Activated CD4-positive, alpha-beta T cell treated with anti-CD3 and anti-CD28 coated beads, Interleukin-2, Interleukin-4, amounts not matched to agents 100 ng/mL and 50 ng/mL, durations not matched to agents 16 hours and 8 hours (primary cell): ENCODE measurements at regions not wholly inside any gene's neighbourhood (a gene's known extent, or its start where the extent isn't known, plus 50 kb on each side); places are given as distances from the start of the nearest gene placed in this dataset.
A peak's percentile ranks its signal among the peaks of the same experiment; 100 is the strongest.

ENCODE experiments used
- DNase-seq: peaks from one replicate; pipeline ENCODE4 v3.0.0-alpha.2; 2020; ENCODE audit warnings: low spot score

DNA sequence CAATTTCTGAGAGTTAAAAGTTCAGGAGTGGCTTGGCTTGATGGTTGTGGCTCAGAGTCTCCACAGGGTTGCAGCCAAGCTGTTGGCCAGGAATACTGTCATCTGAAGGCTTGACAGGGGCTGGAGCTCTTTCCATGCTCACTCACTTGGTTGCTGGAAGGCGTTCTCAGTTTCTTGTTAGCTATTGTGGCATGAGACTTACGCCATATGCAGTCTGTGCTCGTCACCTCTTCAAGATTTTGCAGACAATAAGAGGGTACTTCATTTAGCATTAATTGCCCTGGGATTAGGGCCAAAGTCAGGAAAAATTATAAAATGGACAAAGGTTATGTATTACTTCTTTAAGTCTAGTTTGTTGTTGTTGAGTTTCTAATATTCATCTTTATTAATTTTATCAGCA, 380.6 kb upstream of the MAP3K7 start:
- DNase-seq, result no peak

- DNase-seq, result no peak
These were observed 373.5 kb upstream of the MAP3K7 start for GRCh38 chr6:90960324-90960723.

DNA sequence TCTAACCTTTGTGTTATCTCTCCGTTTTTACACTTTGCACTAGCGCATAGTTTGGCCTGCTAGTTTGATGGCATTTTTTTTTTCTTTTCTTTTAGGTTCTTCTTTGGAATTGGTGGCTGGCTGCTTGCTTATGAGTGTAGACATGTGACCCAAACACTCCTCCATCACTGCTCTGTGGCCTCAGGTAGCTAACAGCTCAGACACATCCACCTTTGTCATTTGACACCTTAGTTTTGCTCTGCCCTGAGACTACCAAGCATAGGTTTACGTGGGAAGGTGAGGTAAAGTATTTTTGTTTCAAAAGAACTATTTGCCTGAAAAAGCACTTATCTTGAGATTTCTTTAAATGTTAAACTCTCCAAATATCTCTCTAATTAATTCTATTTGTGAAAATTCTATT, 368.4 kb upstream of the MAP3K7 start:
- no peak for DNase-seq

DNA sequence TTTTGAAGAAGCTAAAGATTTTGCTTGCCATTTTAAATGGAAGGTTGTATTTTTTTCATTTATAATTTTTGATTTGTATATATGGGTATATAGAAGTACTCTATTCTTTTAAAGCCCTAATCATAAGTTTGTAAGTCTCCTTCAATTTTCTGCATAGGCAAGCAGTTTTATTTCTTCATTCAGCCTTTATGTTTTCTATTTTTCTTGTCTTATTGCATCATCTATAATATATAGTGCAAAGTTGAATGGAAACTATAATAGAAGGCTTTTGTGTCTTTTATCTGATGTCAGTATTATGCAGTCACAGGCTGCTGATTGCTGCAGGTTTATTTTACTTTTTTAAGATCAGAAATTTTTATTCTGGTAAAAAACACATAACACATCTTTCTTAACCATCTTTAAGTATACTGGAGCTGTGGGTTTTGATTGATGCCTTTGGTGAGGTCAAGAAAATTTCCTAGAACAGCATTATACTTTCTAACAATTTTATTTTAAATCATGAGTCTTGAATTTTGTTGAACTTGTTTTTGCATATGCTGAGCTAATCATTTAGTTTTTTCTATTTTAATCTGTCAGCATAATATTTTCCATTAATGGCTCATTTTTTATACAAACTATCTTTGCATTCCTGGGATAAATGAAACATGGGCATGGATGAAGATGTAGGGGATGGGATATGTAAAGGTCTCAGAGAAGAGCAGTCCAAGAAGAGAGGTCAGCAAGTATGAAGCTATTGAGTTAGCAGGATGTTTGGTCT, 366.7 kb upstream of the MAP3K7 start:
- no peak for DNase-seq

GRCh38 chr6:90952176-90952575, 365.3 kb upstream of the MAP3K7 start:
- no peak for DNase-seq

GRCh38 chr6:90948540-90948939, 361.7 kb upstream of the MAP3K7 start:
- DNase-seq, result no peak

DNA sequence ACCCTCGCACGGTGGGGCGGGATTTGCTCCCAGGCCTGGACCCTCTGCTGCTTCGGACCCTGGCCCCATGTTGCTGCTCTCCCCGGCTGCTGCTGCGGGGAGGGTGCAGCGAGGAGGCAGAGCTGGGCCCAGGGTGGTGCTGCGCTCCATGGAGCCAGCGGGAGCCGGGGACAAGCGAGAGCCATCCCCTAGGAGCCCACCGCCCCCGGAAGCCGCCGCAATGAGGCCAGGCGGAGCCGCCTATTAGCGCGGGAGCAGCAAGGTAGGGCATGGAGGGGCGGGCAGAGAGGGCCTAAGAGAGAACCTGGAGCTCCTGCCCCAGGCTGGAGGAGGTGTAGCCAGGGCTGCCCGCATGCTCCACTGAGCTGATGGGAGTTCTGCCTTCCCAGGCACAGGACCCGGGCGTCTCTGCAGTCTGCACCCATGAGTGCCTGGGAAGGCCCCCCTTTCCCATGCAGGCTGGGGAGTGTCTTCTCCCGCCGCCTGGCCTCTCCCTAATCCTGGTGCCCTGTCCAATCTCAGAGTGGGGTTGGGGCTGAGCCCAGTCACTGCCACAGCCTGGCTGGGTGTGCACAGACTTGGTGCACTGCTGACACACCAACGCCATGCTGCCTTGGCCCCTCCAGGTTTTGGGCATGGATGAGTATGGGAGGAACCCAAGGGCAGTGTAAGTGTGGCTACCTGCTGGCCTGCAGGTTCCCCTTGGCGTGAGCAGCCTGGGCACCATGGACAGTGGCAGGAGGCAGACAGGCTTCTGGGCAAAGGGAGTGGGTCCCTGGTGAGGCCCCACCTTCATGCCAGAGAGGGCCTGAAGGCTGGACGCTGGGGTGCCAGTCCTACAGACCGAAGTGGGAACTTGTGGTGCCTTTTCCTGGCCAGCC, 360.6 kb upstream of the MAP3K7 start:
- no peak for DNase-seq

GRCh38 chr6:90941885-90942284, 355.0 kb upstream of the MAP3K7 start:
- no peak for DNase-seq

DNA sequence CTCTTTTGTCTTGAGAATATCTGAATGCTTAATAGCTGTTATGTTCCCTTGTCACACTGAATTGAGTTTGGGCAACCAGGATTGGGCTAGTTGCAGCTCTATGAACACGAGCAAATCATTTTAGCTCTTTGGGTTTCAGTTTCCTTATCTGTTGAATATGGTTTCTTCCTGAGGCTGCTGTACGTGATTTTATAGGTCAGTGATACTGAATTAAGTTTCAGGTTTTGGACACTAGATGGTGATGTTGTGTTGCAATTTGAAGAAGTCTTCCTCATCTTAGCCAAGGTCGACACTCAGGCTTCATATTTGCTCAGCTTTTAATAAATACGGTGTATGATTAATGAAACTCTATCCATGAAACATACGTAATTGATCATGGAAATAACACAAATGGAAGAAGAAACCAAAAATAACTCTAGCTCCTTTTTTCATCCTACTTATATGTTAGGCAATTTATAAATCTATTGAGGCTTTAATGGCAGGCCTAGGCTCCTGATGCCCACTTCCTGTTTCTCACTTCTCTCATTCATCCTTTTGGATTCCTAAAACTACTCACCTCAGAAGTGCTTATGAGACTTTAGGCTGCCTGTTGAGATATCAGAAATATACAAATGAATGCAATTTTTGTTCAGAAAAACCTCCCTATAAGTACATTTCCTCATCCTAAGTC, 354.1 kb upstream of the MAP3K7 start:
- DNase-seq, result peak; percentile 65

GRCh38 chr6:90939906-90940305, 353.0 kb upstream of the MAP3K7 start:
- DNase-seq, result no peak

DNA sequence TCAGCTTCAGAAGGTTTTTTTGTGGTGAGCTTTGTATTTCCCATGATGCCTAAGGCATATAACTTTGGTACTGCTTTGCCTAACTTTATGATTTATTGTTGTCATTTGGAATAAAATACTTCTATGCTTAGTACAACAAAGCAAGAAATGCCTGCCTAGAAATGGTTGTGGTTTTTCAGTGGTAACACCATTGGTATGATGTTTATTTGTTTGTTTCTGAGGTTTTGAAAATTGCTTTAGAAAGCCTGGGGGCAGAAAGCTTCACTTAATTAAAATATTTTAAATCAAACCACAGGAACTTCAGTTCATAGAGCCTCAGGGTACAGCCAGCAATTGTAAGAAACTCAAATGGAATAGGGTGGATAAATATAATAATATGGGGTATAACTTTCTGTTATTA, 351.2 kb upstream of the MAP3K7 start:
- no peak for DNase-seq

GRCh38 chr6:90936286-90936685, 349.4 kb upstream of the MAP3K7 start:
- DNase-seq, result no peak

GRCh38 chr6:90934966-90935365, 348.1 kb upstream of the MAP3K7 start:
- no peak for DNase-seq

GRCh38 chr6:90934081-90934480, 347.2 kb upstream of the MAP3K7 start:
- no peak for DNase-seq

DNA sequence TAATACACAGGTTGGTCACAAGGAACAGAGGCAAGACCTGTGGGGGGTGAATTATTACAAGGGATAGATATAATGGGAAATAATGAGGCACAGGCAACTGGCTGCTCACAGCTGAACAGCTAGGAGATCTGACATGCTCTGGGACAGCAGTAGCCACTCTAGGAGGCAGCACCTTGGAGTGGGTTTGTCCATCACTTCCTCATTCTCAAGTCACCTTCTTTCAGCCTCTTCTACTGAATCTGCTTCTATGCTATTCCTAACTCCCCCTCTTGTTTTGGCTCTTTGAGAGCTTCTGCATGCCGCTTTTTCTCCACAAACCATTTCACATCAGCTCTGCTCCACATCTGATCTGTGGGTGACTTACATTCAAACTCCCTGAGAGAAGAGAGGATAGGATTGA, 345.5 kb upstream of the MAP3K7 start:
- DNase-seq, result no peak

DNA sequence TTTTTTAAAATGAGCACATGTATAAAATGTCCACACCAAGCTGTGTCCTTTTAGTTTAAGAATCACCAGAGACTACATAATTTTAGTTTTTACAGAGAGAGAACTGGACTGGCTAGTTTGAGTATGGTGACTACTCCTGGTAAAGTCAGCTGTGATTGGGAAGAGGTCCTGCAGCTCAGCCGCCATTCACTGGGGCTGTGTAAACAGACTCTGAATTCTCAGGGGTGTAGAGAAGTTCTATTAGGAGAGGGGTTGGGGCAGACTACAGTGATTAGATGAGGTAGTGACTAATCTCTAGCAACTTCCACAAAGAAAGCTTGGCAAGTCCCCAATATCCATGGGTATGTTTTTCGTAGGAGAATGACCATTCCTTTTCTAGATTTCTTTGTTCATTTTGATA, 341.2 kb upstream of the MAP3K7 start:
- no peak for DNase-seq

DNA sequence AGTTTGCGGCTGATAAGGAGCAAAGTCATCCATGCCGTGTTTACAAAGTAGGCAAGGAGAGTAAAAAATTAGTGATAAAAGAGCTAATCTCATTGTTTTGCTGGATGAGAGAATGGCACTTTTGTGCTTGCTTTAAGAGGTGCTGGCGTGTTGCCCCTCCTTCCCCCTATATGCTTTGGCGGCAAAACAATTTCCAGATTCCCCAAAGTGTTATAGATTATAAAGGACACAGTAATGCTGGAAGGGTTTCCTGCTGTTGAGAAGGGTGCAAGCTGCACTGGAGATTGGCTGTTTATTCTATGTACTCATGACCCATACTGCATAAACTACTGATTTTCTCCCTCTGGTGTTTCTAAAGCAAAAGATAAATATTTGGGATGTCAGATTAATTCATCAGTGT, 338.9 kb upstream of the MAP3K7 start:
- DNase-seq, result no peak

DNA sequence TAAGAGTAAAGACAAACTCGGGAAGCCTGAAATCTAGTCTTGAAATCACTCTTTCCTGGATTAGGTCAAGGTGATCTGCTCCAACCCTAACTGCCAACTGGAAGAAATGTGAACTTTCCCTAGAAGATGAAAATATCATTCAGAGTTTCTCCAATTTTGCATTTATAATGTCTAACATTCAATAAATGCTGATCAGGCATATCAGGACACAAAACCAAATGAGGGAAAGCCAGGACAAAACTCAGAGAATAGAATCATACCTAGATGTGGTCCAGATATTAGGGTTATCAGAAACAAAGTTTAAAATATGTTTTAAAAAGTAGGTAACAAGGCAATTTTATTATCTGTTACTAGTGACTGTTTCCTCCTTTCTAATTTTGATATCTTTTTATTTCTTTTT, 335.5 kb upstream of the MAP3K7 start:
- no peak for DNase-seq

DNA sequence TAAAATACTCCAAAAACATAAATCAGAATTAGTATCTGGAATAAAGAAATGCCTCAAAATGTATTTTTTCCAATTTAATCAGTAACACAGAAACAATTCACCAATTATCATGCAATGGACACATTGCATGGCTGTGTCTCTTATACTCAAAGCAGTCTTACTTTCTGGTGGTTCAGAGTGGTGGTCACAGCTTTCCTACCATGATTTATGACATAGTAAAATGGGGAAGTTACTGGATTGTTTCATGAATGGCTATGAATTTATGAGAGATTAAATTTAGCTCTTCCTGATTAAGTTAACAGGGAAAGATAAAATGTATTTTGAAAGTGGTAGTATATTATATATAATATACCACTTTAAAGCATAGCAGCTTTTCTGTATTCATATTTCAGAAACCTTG, 331.5 kb upstream of the MAP3K7 start:
- no peak for DNase-seq

DNA sequence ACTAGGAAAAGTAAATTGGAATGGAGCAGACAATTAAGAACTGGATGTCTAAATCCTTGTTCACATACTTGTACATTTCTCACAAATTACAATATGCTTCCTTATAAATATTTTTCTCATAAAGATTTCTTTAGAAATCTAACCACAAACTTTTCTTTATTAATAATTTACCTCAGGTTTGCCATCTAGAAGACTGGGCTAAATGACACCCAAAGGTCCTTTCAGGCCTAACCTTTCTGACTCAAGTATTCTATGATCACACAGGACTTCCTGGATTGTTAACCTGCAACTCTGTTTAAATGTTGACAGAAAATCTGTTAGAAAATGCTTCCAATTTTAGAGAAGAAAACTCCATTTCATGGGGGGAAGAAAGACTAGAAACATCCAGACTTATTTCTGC, 330.5 kb upstream of the MAP3K7 start:
- no peak for DNase-seq

DNA sequence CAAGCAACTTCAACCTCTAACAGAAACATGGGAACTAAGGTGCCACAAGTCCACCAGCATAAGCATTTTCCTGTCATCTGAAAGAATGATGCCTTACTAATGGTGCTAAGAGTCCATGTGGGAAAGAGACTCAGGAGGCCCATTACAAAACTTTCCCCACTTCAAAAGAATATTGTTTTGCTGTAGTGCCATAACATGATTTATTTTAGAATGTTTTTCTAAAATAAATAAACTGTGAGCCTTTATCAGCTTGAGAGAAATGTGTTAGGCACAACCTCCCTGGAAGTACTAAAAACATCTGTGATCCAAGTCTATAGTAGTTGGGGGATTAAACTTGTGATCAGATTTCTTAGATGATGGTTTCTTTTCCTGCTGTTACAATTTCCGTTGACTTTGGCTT, 330.1 kb upstream of the MAP3K7 start:
- no peak for DNase-seq

DNA sequence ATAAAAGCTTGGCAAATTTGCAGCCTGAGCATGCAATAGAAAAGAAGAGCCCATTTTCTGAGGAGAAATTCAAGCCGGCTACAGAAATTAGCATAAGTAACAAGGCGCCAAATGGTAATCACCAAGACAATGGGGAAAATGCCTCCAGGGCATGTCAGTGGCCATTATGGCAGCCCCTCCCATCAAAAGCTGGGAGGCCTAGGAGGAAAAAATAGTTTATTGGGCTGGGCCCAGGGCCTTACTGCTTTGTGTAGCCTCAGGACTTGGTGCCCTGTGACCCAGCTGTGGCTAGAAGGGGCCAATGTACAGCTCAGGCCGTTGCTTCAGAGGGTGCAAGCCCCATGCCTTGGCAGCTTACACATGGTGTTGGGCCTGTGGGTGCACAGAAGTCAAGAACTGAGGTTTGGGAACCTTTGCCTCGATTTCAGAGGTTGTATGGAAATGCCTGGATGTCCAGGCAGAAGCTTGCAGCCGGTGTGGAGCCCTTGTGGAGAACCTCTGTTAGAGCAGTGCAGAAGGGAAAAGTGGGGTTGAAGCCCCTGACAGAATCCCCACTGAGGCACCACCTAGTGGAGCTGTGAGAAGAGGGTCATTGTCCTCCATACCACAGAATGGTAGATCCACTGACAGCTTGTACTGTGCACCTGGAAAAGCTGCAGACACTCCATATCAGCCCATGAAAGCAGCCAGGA, 328.5 kb upstream of the MAP3K7 start:
- no peak for DNase-seq
